Endothelial cell of umbilical vein (primary cell): ENCODE measurements at regions not wholly inside any gene's neighbourhood (a gene's known extent, or its start where the extent isn't known, plus 50 kb on each side); places are given as distances from the start of the nearest gene placed in this dataset.

ENCODE experiments used
- BruUV-seq: library from RNA; stranded (reverse); fragments of 400-500 nt; replicated peaks from 2 replicates; lab custom pipeline; 2021; lab: Mats Ljungman, UMichigan
- CTCF ChIA-PET: fragments of 300-600, 350-600 bp; sonication (Branson Sonifier 250); formaldehyde crosslinking; loops from one replicate; lab custom pipeline; 2021; ENCODE audit warnings: antibody characterized with exemption, inconsistent platforms; lab: Charles Lee
- POLR2A ChIA-PET: fragments of 300-600, 350-600 bp; sonication (Branson Sonifier 250); formaldehyde crosslinking; loops from one replicate; lab custom pipeline; 2021; ENCODE audit warnings: antibody characterized with exemption, inconsistent platforms; lab: Charles Lee
- DNase-seq: peaks from one replicate; pipeline ENCODE4 v3.0.0-alpha.2; 2011; ENCODE audit warnings: low read depth, low spot score
- FAIRE-seq: peaks from 2 replicates; lab custom pipeline; 2011; peaks lifted over from hg19 to GRCh38; lab: Jason Lieb, UNC
- H2AFZ ChIP-seq: 2 replicates; pipeline ENCODE4 v1.6.0; 2012; ENCODE audit warnings: low read depth, low read length, control low read depth, inconsistent platforms
- H3K27ac ChIP-seq: 2 replicates; pipeline ENCODE4 v1.5.1; 2011; ENCODE audit warnings: low read depth, mild to moderate bottlenecking, control low read depth, low read length, moderate library complexity; ENCODE audit not compliant: insufficient read depth
- H3K27me3 ChIP-seq, 2 experiments: 2 replicates each; pipeline versions ENCODE4 v1.6.0 to v1.6.1; 2011; ENCODE audit warnings: low read length in 2 of 2, mixed read lengths in 1 of 2; ENCODE audit not compliant: control insufficient read depth in 2 of 2, insufficient read depth in 2 of 2
- H3K36me3 ChIP-seq, 2 experiments: 2 replicates in 1 of 2; 3 replicates in 1 of 2; pipeline ENCODE4 v1.5.1; 2011; ENCODE audit warnings: low read length in 2 of 2, mild to moderate bottlenecking in 1 of 2, moderate library complexity in 1 of 2; ENCODE audit not compliant: control insufficient read depth in 2 of 2, insufficient read depth in 2 of 2; ENCODE audit errors: extremely low read depth in 1 of 2
- H3K4me1 ChIP-seq: 3 replicates; pipeline ENCODE4 v1.5.1; 2011; ENCODE audit warnings: mild to moderate bottlenecking, low read length; ENCODE audit not compliant: control insufficient read depth, insufficient read depth; ENCODE audit errors: extremely low read depth
- H3K4me2 ChIP-seq: 2 replicates; pipeline ENCODE4 v1.6.1; 2011; ENCODE audit warnings: low read length, control low read depth, mixed read lengths; ENCODE audit not compliant: insufficient read depth
- H3K4me3 ChIP-seq, 3 experiments: fragments of 200-600 bp in 1 of 3; sonication (generic), shearing (Covaris generic) in 1 of 3; replicated peaks in 1 of 3; 2 replicates each; pipeline ENCODE4 v1.5.1; 2011 to 2016; ENCODE audit warnings: control low read depth in 3 of 3, low read length in 3 of 3, mild to moderate bottlenecking in 2 of 3, inconsistent platforms in 1 of 3, low read depth in 1 of 3, moderate library complexity in 1 of 3; ENCODE audit not compliant: insufficient read depth in 1 of 3
- H3K79me2 ChIP-seq: 2 replicates; pipeline ENCODE4 v1.6.0; 2012; ENCODE audit warnings: low read length, inconsistent platforms; ENCODE audit not compliant: control insufficient read depth, insufficient read depth
- H3K9ac ChIP-seq: replicated peaks from 2 replicates; pipeline ENCODE3; 2011; ENCODE audit warnings: low read length, control low read depth; ENCODE audit not compliant: insufficient read depth; ENCODE audit errors: extremely low read depth
- H3K9me1 ChIP-seq: replicated peaks from 3 replicates; pipeline ENCODE4 v1.6.0; 2011; ENCODE audit warnings: mild to moderate bottlenecking, low read length; ENCODE audit not compliant: control insufficient read depth, insufficient read depth; ENCODE audit errors: extremely low read depth
- H3K9me3 ChIP-seq: replicated peaks from 2 replicates; pipeline ENCODE4 v1.5.1; 2012; ENCODE audit warnings: low read length, inconsistent platforms; ENCODE audit not compliant: control insufficient read depth, insufficient read depth
- H4K20me1 ChIP-seq: replicated peaks from 2 replicates; pipeline ENCODE3; 2011; ENCODE audit warnings: mild to moderate bottlenecking, low read length; ENCODE audit not compliant: control insufficient read depth, insufficient read depth; ENCODE audit errors: extremely low read depth
- CTCF ChIP-seq, 2 donors: IDR thresholded peaks; 1 replicate in 1 of 2; 2 replicates in 1 of 2; pipeline ENCODE4 v1.5.1; 2011; ENCODE audit warnings: low read length in 2 of 2, mild to moderate bottlenecking in 2 of 2, moderate library complexity in 2 of 2, control low read depth in 1 of 2, inconsistent platforms in 1 of 2, low read depth in 1 of 2; ENCODE audit not compliant: insufficient read depth in 1 of 2; ENCODE audit errors: extremely low read depth in 1 of 2
- EZH2 ChIP-seq: IDR thresholded peaks from 2 replicates; pipeline ENCODE4 v1.6.1; 2012; ENCODE audit warnings: borderline replicate concordance, low read depth, mild to moderate bottlenecking, moderate library complexity, low read length, inconsistent platforms; ENCODE audit not compliant: severe bottlenecking
- FOS ChIP-seq: IDR thresholded peaks from 2 replicates; pipeline ENCODE4 v1.6.1; 2011; ENCODE audit warnings: mild to moderate bottlenecking, low read length, moderate library complexity, borderline replicate concordance; ENCODE audit not compliant: insufficient read depth
- JUN ChIP-seq: IDR thresholded peaks from 2 replicates; pipeline ENCODE4 v1.6.1; 2011; ENCODE audit warnings: borderline replicate concordance, low read depth; ENCODE audit not compliant: insufficient read length, insufficient read depth
- MAX ChIP-seq: IDR thresholded peaks from 2 replicates; pipeline ENCODE4 v1.6.1; 2011; ENCODE audit not compliant: insufficient read depth, insufficient read length
- MYC ChIP-seq: IDR thresholded peaks from one replicate; pipeline ENCODE4 v1.6.1; 2011; ENCODE audit warnings: mild to moderate bottlenecking, low read depth, low read length
- POLR2A ChIP-seq: IDR thresholded peaks from 2 replicates; pipeline ENCODE4 v1.6.1; 2012; ENCODE audit warnings: low read depth, mild to moderate bottlenecking, control low read depth, low read length
- POLR2AphosphoS5 ChIP-seq: IDR thresholded peaks from 2 replicates; pipeline ENCODE4 v1.6.1; 2012; ENCODE audit warnings: low read depth, mild to moderate bottlenecking, control low read depth, low read length, moderate library complexity; ENCODE audit not compliant: insufficient read depth
- dilution Hi-C: fragments of 300-500 bp; cut with MboI; formaldehyde crosslinking; loops from one replicate; pipeline ENCODE4 v1.15.0; 2019; ENCODE audit warnings: low sequenced_read_pairs; ENCODE audit not compliant: extremely low pct_ligation_motif_present
- intact Hi-C: fragments of 100-400 bp; cut with micrococcal nuclease; formaldehyde crosslinking; loops from one replicate; pipeline ENCODE4 v1.10.0; 2022

- intact Hi-C loops = no loop called here
- Histone ChIP-seq H2AFZ (no peak overlapping the region), H3K27me3 (no peaks in the 10 kb centered on the region), H3K79me2 (no peaks in the 10 kb centered on the region), H3K9ac (no peak overlapping the region), H3K27ac (no peak overlapping the region), H3K4me3 (no peak overlapping the region), H3K9me1 (no peaks in the 10 kb centered on the region), H3K9me3 (peaks cover 3% of the 10 kb centered on the region), H3K4me2 (no peak overlapping the region), H3K36me3 (no peaks in the 10 kb centered on the region), H3K4me1 (no peaks in the 10 kb centered on the region), H4K20me1 (no peaks in the 10 kb centered on the region)
- CTCF ChIA-PET = no interaction called here
- no TSS peak for BruUV-seq
- no peak for DNase-seq
- dilution Hi-C loops = no loop called here
- POLR2A ChIA-PET = no interaction called here
- no peak for FAIRE-seq
- TF ChIP-seq MYC (no peak), EZH2 (no peak), POLR2A (no peak), JUN (no peak), POLR2AphosphoS5 (no peak), FOS (no peak), CTCF (IDR thresholded peaks at IDR 0.05; ENCODE audit: extremely low read depth in 1 of 2, insufficient read depth in 1 of 2, low read depth in 1 of 2, low read length in 2 of 2) (no peak), MAX (no peak)
These were observed 155.8 kb downstream of the PPARGC1A start for GRCh38 chr4:23734000-23734399.
